ENCODE measurements at regions not wholly inside any gene's neighbourhood (a gene's known extent, or its start where the extent isn't known, plus 50 kb on each side); places are given as distances from the start of the nearest gene placed in this dataset.

DNA sequence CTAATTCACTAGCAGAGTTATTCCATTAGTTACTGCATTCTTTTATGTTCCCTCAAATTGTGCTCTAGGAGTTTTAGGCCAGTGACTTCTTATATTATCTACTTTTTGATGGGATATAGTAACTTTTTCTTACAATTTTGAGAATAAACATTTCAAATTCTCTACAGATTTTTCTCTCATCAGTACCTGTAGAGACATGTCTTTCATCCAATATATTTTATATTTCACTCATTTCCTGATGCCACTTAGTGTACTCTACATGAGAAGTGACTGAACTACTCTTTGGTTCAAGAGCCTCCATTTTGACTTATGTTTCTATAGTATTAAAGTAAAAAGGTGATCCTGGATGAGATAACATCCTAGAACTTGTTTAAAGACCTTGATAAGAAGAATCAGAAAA lies 108.5 kb downstream of the ELOVL4 start:
- H3K27me3 ChIP-seq (ENCODE audit: insufficient read depth, low read length) = no peaks in the 10 kb centered on the region
- H3K36me3 ChIP-seq (ENCODE audit: insufficient read depth, low read length) = no peaks in the 10 kb centered on the region
- DNase-seq (ENCODE audit: low read depth) (no peak), FAIRE-seq (no peak)
- H4K20me1 ChIP-seq (ENCODE audit: insufficient read depth, low read length) = no peaks in the 10 kb centered on the region
- no peak overlapping the region for H3K27ac Mint-ChIP-seq (ENCODE audit: unreplicated experiment)
- H3K4me3 ChIP-seq (ENCODE audit: insufficient read depth, low read depth, low read length) = no peak overlapping the region
- peaks cover 8% of the 10 kb centered on the region for H3K27me3 Mint-ChIP-seq (ENCODE audit: low read depth, unreplicated experiment)
- H3K79me2 ChIP-seq (ENCODE audit: insufficient read depth, low read length) = no peaks in the 10 kb centered on the region
- no peak overlapping the region for H2AFZ ChIP-seq (ENCODE audit: low read depth, low read length)
- TF ChIP-seq EZH2 (IDR thresholded peaks at IDR 0.05; ENCODE audit: insufficient read depth, low read length) = no peak
- H3K4me3 Mint-ChIP-seq (ENCODE audit: unreplicated experiment) = no peak overlapping the region
- H3K4me1 ChIP-seq (ENCODE audit: insufficient read depth, low read length) = no peaks in the 10 kb centered on the region
- no peaks in the 10 kb centered on the region for H3K36me3 Mint-ChIP-seq (ENCODE audit: low read depth, unreplicated experiment)
- H3K9ac ChIP-seq (ENCODE audit: low read length) = no peak overlapping the region
- H3K27ac ChIP-seq (ENCODE audit: low read depth, low read length) = no peak overlapping the region
- H3K9me3 Mint-ChIP-seq (ENCODE audit: unreplicated experiment) = peaks cover 5% of the 10 kb centered on the region
- H3K4me2 ChIP-seq (ENCODE audit: low read length) = no peak overlapping the region
- no peaks in the 10 kb centered on the region for H3K9me3 ChIP-seq (ENCODE audit: insufficient read depth, low read depth, low read length)
- H3K4me1 Mint-ChIP-seq (ENCODE audit: low read depth, unreplicated experiment) = no peaks in the 10 kb centered on the region

GRCh38 chr6:79833964-79834284 lies 113.4 kb downstream of the ELOVL4 start:
- H3K4me2 ChIP-seq (ENCODE audit: low read length) = no peak overlapping the region

DNA sequence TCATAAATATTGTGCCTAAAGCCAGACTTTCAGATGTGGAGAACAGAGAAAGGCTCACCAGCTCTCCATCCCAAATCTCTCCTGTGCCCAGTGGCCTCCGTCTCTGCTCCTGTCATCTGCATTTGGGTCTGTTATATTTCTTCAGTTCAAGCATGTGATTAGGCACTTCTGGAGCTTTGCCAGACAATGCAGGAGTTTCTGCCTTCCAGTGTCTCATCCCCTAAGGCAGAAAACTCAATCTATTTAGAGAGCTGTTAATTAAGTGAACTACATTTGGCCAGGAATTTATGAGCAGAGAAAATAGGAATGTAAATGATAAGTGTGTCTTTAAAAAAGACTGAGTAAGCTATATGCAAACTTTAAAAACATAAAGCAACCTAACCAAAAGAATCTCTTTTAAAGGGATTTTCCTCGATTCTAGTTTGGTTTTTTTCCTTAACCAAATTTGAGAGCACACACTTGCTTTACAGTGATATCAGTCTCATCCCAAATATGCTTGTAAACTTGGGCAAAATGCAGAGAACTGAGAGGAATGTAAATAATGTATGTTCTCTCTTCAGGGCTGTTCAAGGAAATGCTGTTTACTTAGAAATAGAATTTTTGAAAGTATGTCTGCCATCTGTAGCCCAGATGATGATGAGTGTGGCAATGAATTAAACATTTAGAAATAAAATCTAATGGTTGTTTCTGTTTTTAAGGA lies 113.9 kb downstream of the ELOVL4 start:
- H3K27ac ChIP-seq (ENCODE audit: low read depth, low read length) = no peak overlapping the region
- FAIRE-seq (no peak), DNase-seq (ENCODE audit: low read depth) (no peak)
- TF ChIP-seq CTCF (IDR thresholded peaks at IDR 0.05; ENCODE audit: insufficient read depth, low read depth, low read length) (no peak), EZH2 (IDR thresholded peaks at IDR 0.05; ENCODE audit: insufficient read depth, low read length) (no peak)
- H3K9me3 Mint-ChIP-seq (ENCODE audit: unreplicated experiment) = peaks cover 2% of the 10 kb centered on the region
- no peak overlapping the region for H3K9ac ChIP-seq (ENCODE audit: low read length)
- no peak overlapping the region for H3K4me3 Mint-ChIP-seq (ENCODE audit: unreplicated experiment)
- H2AFZ ChIP-seq (ENCODE audit: low read depth, low read length) = no peak overlapping the region
- H3K4me2 ChIP-seq (ENCODE audit: low read length) = no peak overlapping the region
- no peaks in the 10 kb centered on the region for H3K79me2 ChIP-seq (ENCODE audit: insufficient read depth, low read length)
- no peaks in the 10 kb centered on the region for H3K27me3 Mint-ChIP-seq (ENCODE audit: low read depth, unreplicated experiment)
- no peaks in the 10 kb centered on the region for H3K4me1 Mint-ChIP-seq (ENCODE audit: low read depth, unreplicated experiment)
- no peak overlapping the region for H3K4me3 ChIP-seq (ENCODE audit: insufficient read depth, low read depth, low read length)
- H3K36me3 ChIP-seq (ENCODE audit: insufficient read depth, low read length) = no peaks in the 10 kb centered on the region
- no peaks in the 10 kb centered on the region for H3K4me1 ChIP-seq (ENCODE audit: insufficient read depth, low read length)
- no peak overlapping the region for H3K27ac Mint-ChIP-seq (ENCODE audit: unreplicated experiment)
- H3K36me3 Mint-ChIP-seq (ENCODE audit: low read depth, unreplicated experiment) = no peaks in the 10 kb centered on the region
- no peaks in the 10 kb centered on the region for H4K20me1 ChIP-seq (ENCODE audit: insufficient read depth, low read length)
- no peaks in the 10 kb centered on the region for H3K27me3 ChIP-seq (ENCODE audit: insufficient read depth, low read length)
- H3K9me3 ChIP-seq (ENCODE audit: insufficient read depth, low read depth, low read length) = no peaks in the 10 kb centered on the region

More at GRCh38 chr6:79833964-79834284, 113.4 kb downstream of the ELOVL4 start:
- no peaks in the 10 kb centered on the region for H3K9me3 ChIP-seq (ENCODE audit: insufficient read depth, low read depth, low read length)
- H2AFZ ChIP-seq (ENCODE audit: low read depth, low read length) = no peak overlapping the region
- Mint-ChIP-seq H3K27me3 (ENCODE audit: low read depth, unreplicated experiment) (no peaks in the 10 kb centered on the region), H3K9me3 (ENCODE audit: unreplicated experiment) (peaks cover 2% of the 10 kb centered on the region), H3K4me1 (ENCODE audit: low read depth, unreplicated experiment) (no peaks in the 10 kb centered on the region), H3K36me3 (ENCODE audit: low read depth, unreplicated experiment) (no peaks in the 10 kb centered on the region), H3K4me3 (ENCODE audit: unreplicated experiment) (no peak overlapping the region), H3K27ac (ENCODE audit: unreplicated experiment) (no peak overlapping the region)
- DNase-seq (ENCODE audit: low read depth) (no peak), FAIRE-seq (no peak)
- no peak overlapping the region for H3K4me3 ChIP-seq (ENCODE audit: insufficient read depth, low read depth, low read length)
- H3K27me3 ChIP-seq (ENCODE audit: insufficient read depth, low read length) = no peaks in the 10 kb centered on the region
- TF ChIP-seq CTCF (IDR thresholded peaks at IDR 0.05; ENCODE audit: insufficient read depth, low read depth, low read length) (no peak), EZH2 (IDR thresholded peaks at IDR 0.05; ENCODE audit: insufficient read depth, low read length) (no peak)
- H3K79me2 ChIP-seq (ENCODE audit: insufficient read depth, low read length) = no peaks in the 10 kb centered on the region
- H3K27ac ChIP-seq (ENCODE audit: low read depth, low read length) = no peak overlapping the region
- no peaks in the 10 kb centered on the region for H4K20me1 ChIP-seq (ENCODE audit: insufficient read depth, low read length)
- H3K36me3 ChIP-seq (ENCODE audit: insufficient read depth, low read length) = no peaks in the 10 kb centered on the region
- no peak overlapping the region for H3K9ac ChIP-seq (ENCODE audit: low read length)
- no peaks in the 10 kb centered on the region for H3K4me1 ChIP-seq (ENCODE audit: insufficient read depth, low read length)

All from astrocyte (in vitro differentiated cells and primary cell).